ENCODE measurements at regions not wholly inside any gene's neighbourhood (a gene's known extent, or its start where the extent isn't known, plus 50 kb on each side); places are given as distances from the start of the nearest gene placed in this dataset.

GRCh38 chr6:8583291-8583690 is 147.9 kb upstream of the SLC35B3 start:
- TF ChIP-seq POLR2AphosphoS5 (IDR thresholded peaks at IDR 0.05; ENCODE audit: low read depth, low read length) (no peak), SIN3A (IDR thresholded peaks at IDR 0.05; ENCODE audit: borderline replicate concordance, insufficient read depth, low read length) (no peak)

All from PFSK-1 (cell line).